PC-3 (cell line): ENCODE measurements at regions not wholly inside any gene's neighbourhood (a gene's known extent, or its start where the extent isn't known, plus 50 kb on each side); places are given as distances from the start of the nearest gene placed in this dataset.

Experiments
- ATAC-seq: fragments of 200-7000 bp; cut with Tn5 transposase; 2 replicates; pipeline ENCODE4 v1.9.1; 2020; ENCODE audit warnings: mild to moderate bottlenecking, moderate library complexity
- BruUV-seq: library from RNA; stranded (reverse); fragments of 400-500 nt; replicated peaks from 2 replicates; lab custom pipeline; 2021; lab: Mats Ljungman, UMichigan
- CTCF ChIA-PET: fragments of 300-600 bp; sonication (Branson Sonifier 250); formaldehyde crosslinking; loops from one replicate; lab custom pipeline; 2022; ENCODE audit warnings: antibody characterized with exemption; lab: Charles Lee
- POLR2A ChIA-PET: fragments of 300-600 bp; sonication (Branson Sonifier 250); formaldehyde crosslinking; loops from one replicate; lab custom pipeline; 2022; ENCODE audit warnings: antibody characterized with exemption; ENCODE audit not compliant: unreplicated experiment; lab: Charles Lee
- DNase-seq: peaks from one replicate; pipeline ENCODE4 v3.0.0-alpha.2; 2015
- H2AFZ ChIP-seq: fragments of 300-600 bp; sonication (generic); 2 replicates; pipeline ENCODE4 v1.6.0; 2016; ENCODE audit warnings: antibody characterized with exemption, low read length
- H3F3A ChIP-seq: fragments of 300-600 bp; sonication (generic); one replicate; pipeline ENCODE4 v1.6.0; 2017; ENCODE audit warnings: antibody characterized with exemption, low read length, control low read depth, mild to moderate bottlenecking; ENCODE audit not compliant: unreplicated experiment
- H3K27ac ChIP-seq: fragments of 300-600 bp; sonication (generic); 2 replicates; pipeline ENCODE4 v1.5.1; 2016; ENCODE audit warnings: mild to moderate bottlenecking, low read length
- H3K27me3 ChIP-seq: fragments of 300-600 bp; sonication (generic); 2 replicates; pipeline ENCODE4 v1.6.1; 2016; ENCODE audit warnings: low read length, mixed read lengths
- H3K36me3 ChIP-seq: fragments of 300-600 bp; sonication (generic); 2 replicates; pipeline ENCODE4 v1.6.1; 2016; ENCODE audit warnings: low read depth, mixed run types, low read length, mixed read lengths
- H3K4me1 ChIP-seq: fragments of 300-600 bp; sonication (generic); 2 replicates; pipeline ENCODE4 v1.5.1; 2016; ENCODE audit warnings: low read length; ENCODE audit not compliant: insufficient read depth
- H3K4me2 ChIP-seq: fragments of 300-600 bp; sonication (generic); 2 replicates; pipeline ENCODE4 v1.6.0; 2016; ENCODE audit warnings: low read length
- H3K4me3 ChIP-seq: fragments of 300-600 bp; sonication (generic); 2 replicates; pipeline ENCODE4 v1.5.1; 2016; ENCODE audit warnings: mild to moderate bottlenecking, low read length, mixed read lengths
- H3K79me2 ChIP-seq: fragments of 300-600 bp; sonication (generic); 2 replicates; pipeline ENCODE4 v1.6.1; 2017; ENCODE audit warnings: low read length, mixed read lengths
- H3K9ac ChIP-seq: fragments of 300-600 bp; sonication (generic); 2 replicates; pipeline ENCODE4 v1.6.0; 2016; ENCODE audit warnings: mild to moderate bottlenecking, low read length
- H3K9me2 ChIP-seq: fragments of 300-600 bp; sonication (generic); replicated peaks from 2 replicates; pipeline ENCODE4 v1.6.1; 2016; ENCODE audit warnings: mixed run types, low read length, mixed read lengths
- H3K9me3 ChIP-seq: fragments of 300-600 bp; sonication (generic); 2 replicates; pipeline ENCODE4 v1.6.1; 2016; ENCODE audit warnings: low read length, mixed read lengths
- H4K20me1 ChIP-seq: fragments of 300-600 bp; sonication (generic); 2 replicates; pipeline ENCODE4 v1.6.1; 2016; ENCODE audit warnings: low read length, mixed read lengths
- CTCF ChIP-seq: fragments of 300-600 bp; sonication (generic); conservative IDR thresholded peaks from 2 replicates; pipeline ENCODE4 v1.5.1; 2017; ENCODE audit warnings: antibody characterized with exemption, low read depth, mild to moderate bottlenecking, low read length
- EZH2 ChIP-seq: fragments of 300-600 bp; sonication (generic); IDR thresholded peaks from one replicate; pipeline ENCODE4 v1.6.1; 2017; ENCODE audit warnings: antibody characterized with exemption, mild to moderate bottlenecking, low read length; ENCODE audit not compliant: unreplicated experiment
- EZH2phosphoT487 ChIP-seq: fragments of 300-600 bp; sonication (generic); IDR thresholded peaks from 2 replicates; pipeline ENCODE4 v1.6.1; 2018; ENCODE audit warnings: mild to moderate bottlenecking, antibody characterized with exemption, low read length, borderline replicate concordance
- intact Hi-C: fragments of 100-400 bp; cut with micrococcal nuclease; formaldehyde crosslinking; loops from 2 replicates; pipeline ENCODE4 v1.9.0; 2023

- ChIA-PET CTCF (interaction anchor here (1.2 kb wide), 1 partner anchor 200 kb away, joined by 6 read pairs; no protein-coding TSS in a partner anchor), POLR2A (interaction anchor here (3.7 kb wide), 1 partner anchor 199 kb away, joined by 62 read pairs; the partner anchor contains the start of gene EFNB1)
- Histone ChIP-seq H3K4me1 (peaks cover 64% of the 10 kb centered on the region), H3K36me3 (no peaks in the 10 kb centered on the region), H3K9me2 (no peaks in the 10 kb centered on the region), H3K27ac (peak overlapping the region; percentile 98), H4K20me1 (no peaks in the 10 kb centered on the region), H2AFZ (peak overlapping the region; percentile 54; the same call in 1 of the 2 replicates), H3K27me3 (no peaks in the 10 kb centered on the region), H3K4me2 (peak overlapping the region; percentile 54), H3F3A (peaks cover 16% of the 10 kb centered on the region), H3K9me3 (no peaks in the 10 kb centered on the region), H3K9ac (peak overlapping the region; percentile 75), H3K79me2 (no peaks in the 10 kb centered on the region), H3K4me3 (no peak overlapping the region; the same call in 1 of the 2 replicates)
- no peak for TF ChIP-seq CTCF
- TF ChIP-seq EZH2, result no peak
- no peak for TF ChIP-seq EZH2phosphoT487
- ATAC-seq (peak; percentile 58), DNase-seq (peak; percentile 91)
- intact Hi-C loops, result loop anchor here (1.0 to 5.0 kb wide), 4 partner anchors 33 to 199 kb away; no protein-coding TSS in a partner anchor
- BruUV-seq, result no TSS peak
Measured at GRCh38 chrX:69027181-69028005, 137.9 kb downstream of the PJA1 start.

GRCh38 chrX:69025802-69026301 is 139.4 kb downstream of the PJA1 start:
- Histone ChIP-seq H4K20me1 (no peaks in the 10 kb centered on the region), H2AFZ (no peak overlapping the region), H3K27me3 (no peaks in the 10 kb centered on the region), H3K27ac (peak overlapping the region; percentile 98), H3K9me2 (no peaks in the 10 kb centered on the region), H3F3A (peaks cover 8% of the 10 kb centered on the region), H3K36me3 (no peaks in the 10 kb centered on the region), H3K79me2 (no peaks in the 10 kb centered on the region), H3K4me2 (peak overlapping the region; percentile 54), H3K4me1 (peaks cover 49% of the 10 kb centered on the region), H3K9ac (peak overlapping the region; percentile 75), H3K9me3 (no peaks in the 10 kb centered on the region), H3K4me3 (no peak overlapping the region)
- BruUV-seq, result no TSS peak
- intact Hi-C loops, result loop anchor here (1.0 to 5.0 kb wide), 4 partner anchors 27 to 179 kb away; no protein-coding TSS in a partner anchor
- ATAC-seq (peak; percentile 65), DNase-seq (peak; percentile 94)
- TF ChIP-seq EZH2phosphoT487, result no peak
- TF ChIP-seq CTCF, result peak; percentile 54
- ChIA-PET CTCF (interaction anchor here (2.0 kb wide), 1 partner anchor 198 kb away, joined by 18 read pairs; the partner anchor contains the start of gene EFNB1), POLR2A (interaction anchor here (0.6 to 3.7 kb wide), 3 partner anchors 198 to 1035 kb away, joined by 3 to 62 read pairs (median 4); partner anchors contain the start of gene EFNB1)
